Mesenchymal stem cell (in vitro differentiated cells and primary cell): ENCODE measurements at regions not wholly inside any gene's neighbourhood (a gene's known extent, or its start where the extent isn't known, plus 50 kb on each side); places are given as distances from the start of the nearest gene placed in this dataset.
"Not testable (repeated sequence)": the region's sequence is repeated elsewhere in the genome, so short reads cannot be mapped to it uniquely, and the experiment has no call there.

Experiments used
- DNase-seq: peaks from one replicate; pipeline ENCODE4 v3.0.0-alpha.2; 2013
- H2AFZ ChIP-seq: one replicate; pipeline ENCODE4 v1.6.1; 2013; ENCODE audit warnings: low read depth, mild to moderate bottlenecking, control low read depth, inconsistent platforms, low read length, moderate library complexity
- H2AK5ac ChIP-seq: 2 replicates; pipeline ENCODE4 v1.6.1; 2013; ENCODE audit warnings: low read length, moderate library complexity, mild to moderate bottlenecking, inconsistent platforms; ENCODE audit not compliant: severe bottlenecking
- H2BK120ac ChIP-seq: one replicate; pipeline ENCODE4 v1.6.1; 2013; ENCODE audit warnings: low read depth, mild to moderate bottlenecking, inconsistent platforms, low read length, moderate library complexity
- H2BK12ac ChIP-seq, 2 experiments: one replicate each; pipeline ENCODE4 v1.6.1; 2013; ENCODE audit warnings: inconsistent platforms in 2 of 2, low read length in 2 of 2, mild to moderate bottlenecking in 2 of 2, moderate library complexity in 2 of 2, control low read depth in 1 of 2
- H2BK15ac ChIP-seq: one replicate; pipeline ENCODE4 v1.6.1; 2013; ENCODE audit warnings: mild to moderate bottlenecking, low read depth, inconsistent platforms; ENCODE audit not compliant: poor library complexity, severe bottlenecking
- H2BK5ac ChIP-seq: 2 replicates; pipeline ENCODE4 v1.6.1; 2013; ENCODE audit warnings: low read depth, mild to moderate bottlenecking, low read length, control low read depth, inconsistent platforms; ENCODE audit not compliant: poor library complexity, severe bottlenecking
- H3K14ac ChIP-seq, 2 experiments: one replicate each; pipeline ENCODE4 v1.6.1; 2013; ENCODE audit warnings: inconsistent platforms in 2 of 2, low read length in 2 of 2, control low read depth in 1 of 2, mild to moderate bottlenecking in 1 of 2, moderate library complexity in 1 of 2
- H3K18ac ChIP-seq, 2 experiments: one replicate each; pipeline ENCODE4 v1.6.1; 2013; ENCODE audit warnings: inconsistent platforms in 2 of 2, low read length in 2 of 2, control low read depth in 1 of 2, low read depth in 1 of 2, mild to moderate bottlenecking in 1 of 2
- H3K23ac ChIP-seq, 2 experiments: one replicate each; pipeline ENCODE4 v1.6.1; 2013; ENCODE audit warnings: inconsistent platforms in 2 of 2, low read length in 2 of 2, mild to moderate bottlenecking in 2 of 2, moderate library complexity in 2 of 2, control low read depth in 1 of 2
- H3K27ac ChIP-seq: 2 replicates; pipeline ENCODE4 v1.5.1; 2013; ENCODE audit warnings: mild to moderate bottlenecking, moderate library complexity, low read length, control low read depth, inconsistent platforms; ENCODE audit not compliant: poor library complexity, severe bottlenecking
- H3K27me3 ChIP-seq, 2 experiments: 2 replicates each; pipeline versions ENCODE4 v1.6.1 to v1.7.0; 2013; ENCODE audit warnings: low read length in 2 of 2, mild to moderate bottlenecking in 2 of 2, moderate library complexity in 2 of 2, control low read depth in 1 of 2, inconsistent platforms in 1 of 2; ENCODE audit not compliant: control insufficient read depth in 1 of 2, insufficient read depth in 1 of 2
- H3K36me3 ChIP-seq, 2 experiments: 2 replicates each; pipeline versions ENCODE4 v1.6.1 to v1.7.0; 2013; ENCODE audit warnings: low read length in 2 of 2, control low read depth in 1 of 2, inconsistent platforms in 1 of 2, low read depth in 1 of 2, mild to moderate bottlenecking in 1 of 2; ENCODE audit not compliant: insufficient read depth in 2 of 2, control insufficient read depth in 1 of 2
- H3K4ac ChIP-seq, 2 experiments: one replicate each; pipeline ENCODE4 v1.6.1; 2013; ENCODE audit warnings: inconsistent platforms in 2 of 2, low read length in 2 of 2, mild to moderate bottlenecking in 2 of 2, moderate library complexity in 2 of 2, control low read depth in 1 of 2, low read depth in 1 of 2
- H3K4me1 ChIP-seq: 2 replicates; pipeline ENCODE4 v1.6.1; 2013; ENCODE audit warnings: low read depth, low read length, control low read depth; ENCODE audit not compliant: control insufficient read depth, insufficient read depth
- H3K4me2 ChIP-seq: 2 replicates; pipeline ENCODE4 v1.6.1; 2013; ENCODE audit warnings: low read length, mild to moderate bottlenecking, inconsistent platforms; ENCODE audit not compliant: poor library complexity, severe bottlenecking
- H3K4me3 ChIP-seq, 2 experiments: 2 replicates each; pipeline versions ENCODE4 v1.5.1 to v1.7.0; 2013; ENCODE audit warnings: low read length in 2 of 2, mild to moderate bottlenecking in 2 of 2, control low read depth in 1 of 2, low read depth in 1 of 2; ENCODE audit not compliant: insufficient read depth in 1 of 2
- H3K79me1 ChIP-seq: replicated peaks from 2 replicates; pipeline ENCODE4 v1.6.1; 2013; ENCODE audit warnings: mild to moderate bottlenecking, control low read depth, low read length, inconsistent platforms; ENCODE audit not compliant: poor library complexity, severe bottlenecking
- H3K9ac ChIP-seq: 2 replicates; pipeline ENCODE4 v1.7.0; 2013; ENCODE audit warnings: mild to moderate bottlenecking, low read length, moderate library complexity
- H3K9me3 ChIP-seq: 2 replicates; pipeline ENCODE4 v1.7.0; 2013; ENCODE audit warnings: mild to moderate bottlenecking, low read length; ENCODE audit not compliant: control insufficient read depth
- H4K8ac ChIP-seq: one replicate; pipeline ENCODE4 v1.6.1; 2013; ENCODE audit warnings: inconsistent platforms, mild to moderate bottlenecking, low read length, moderate library complexity
- H4K91ac ChIP-seq: one replicate; pipeline ENCODE4 v1.6.1; 2013; ENCODE audit warnings: mild to moderate bottlenecking, low read length, inconsistent platforms
- WGBS: methylation state at CpG from one replicate; pipeline ENCODE4 v1.1.7; 2013; ENCODE audit warnings: mixed read lengths; 5-methylcytosine and 5-hydroxymethylcytosine counted together

DNA sequence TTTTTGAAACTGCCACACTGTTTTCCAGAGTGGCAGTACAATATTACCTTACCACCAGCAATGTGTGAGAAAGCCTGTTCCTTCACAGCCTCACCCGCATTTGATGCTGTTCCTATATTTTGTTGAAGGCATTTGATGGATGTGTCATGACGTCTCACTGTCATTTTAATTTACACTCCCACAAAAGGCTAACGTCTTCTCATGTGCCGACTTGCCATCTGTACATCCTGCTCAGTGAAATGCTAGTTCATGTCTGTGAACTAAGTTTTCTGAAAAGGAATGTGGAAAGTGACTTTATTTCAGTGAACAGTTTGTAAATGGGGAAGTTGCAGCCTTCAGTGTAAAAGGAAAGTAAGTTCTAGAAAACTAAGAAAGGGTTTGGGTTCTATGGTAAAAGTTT, 131.6 kb downstream of the KCNJ12 start:
- not testable (repeated sequence) for H3K18ac ChIP-seq, H3K4me1 ChIP-seq, H3K79me1 ChIP-seq, H3K36me3 ChIP-seq, H4K91ac ChIP-seq, H2BK12ac ChIP-seq, H2BK5ac ChIP-seq, H4K8ac ChIP-seq, H3K4me3 ChIP-seq, DNase-seq, H3K4ac ChIP-seq, H2AK5ac ChIP-seq, H2AFZ ChIP-seq, H2BK15ac ChIP-seq, H3K27ac ChIP-seq, H3K9me3 ChIP-seq, H3K4me2 ChIP-seq, H3K23ac ChIP-seq, H3K14ac ChIP-seq, H2BK120ac ChIP-seq, H3K9ac ChIP-seq
- 77% methylated on average over 2 of the region's 4 CpGs for WGBS
- peaks cover 38 to 48% of the 10 kb centered on the region in 2 experiments for H3K27me3 ChIP-seq

- no peak overlapping the region for H2BK15ac ChIP-seq
- no peak overlapping the region for H3K9ac ChIP-seq
- peaks cover 38 to 48% of the 10 kb centered on the region in 2 experiments for H3K27me3 ChIP-seq
- no peak overlapping the region for H2BK120ac ChIP-seq
- H3K36me3 ChIP-seq = no peaks in the 10 kb centered on the region
- H2AK5ac ChIP-seq = no peak overlapping the region
- H3K23ac ChIP-seq = no peak overlapping the region
- no peak overlapping the region for H4K91ac ChIP-seq
- no peak overlapping the region for H2BK5ac ChIP-seq
- no peak overlapping the region for H3K14ac ChIP-seq
- no peaks in the 10 kb centered on the region for H3K79me1 ChIP-seq
- H3K4me3 ChIP-seq = no peak overlapping the region
- 97% methylated on average over 2 of the region's 2 CpGs for WGBS
- H3K4me1 ChIP-seq = peaks cover 11% of the 10 kb centered on the region
- H2AFZ ChIP-seq = no peak overlapping the region
- no peak overlapping the region for H2BK12ac ChIP-seq
- H3K4ac ChIP-seq = no peak overlapping the region
- H3K27ac ChIP-seq = no peak overlapping the region
- no peak overlapping the region for H4K8ac ChIP-seq
- H3K18ac ChIP-seq = no peak overlapping the region
- no peak for DNase-seq
- no peaks in the 10 kb centered on the region for H3K9me3 ChIP-seq
- H3K4me2 ChIP-seq = no peak overlapping the region
Measured at GRCh38 chr17:21508211-21508610, 132.1 kb downstream of the KCNJ12 start.

- WGBS = 78% methylated on average over 1 of the region's 1 CpG
- H4K91ac ChIP-seq, H2BK15ac ChIP-seq, H3K9me3 ChIP-seq, H4K8ac ChIP-seq, H3K4ac ChIP-seq, H3K4me3 ChIP-seq, H2BK120ac ChIP-seq, H3K18ac ChIP-seq, DNase-seq, H3K27ac ChIP-seq, H3K4me2 ChIP-seq, H2AFZ ChIP-seq, H3K9ac ChIP-seq, H2BK12ac ChIP-seq, H3K14ac ChIP-seq, H2BK5ac ChIP-seq, H3K36me3 ChIP-seq, H2AK5ac ChIP-seq, H3K79me1 ChIP-seq, H3K23ac ChIP-seq: not testable (repeated sequence)
- peaks cover 11% of the 10 kb centered on the region for H3K4me1 ChIP-seq
- peaks cover 32 to 43% of the 10 kb centered on the region in 2 experiments for H3K27me3 ChIP-seq
Measured at GRCh38 chr17:21509356-21509755, 133.2 kb downstream of the KCNJ12 start.

DNA sequence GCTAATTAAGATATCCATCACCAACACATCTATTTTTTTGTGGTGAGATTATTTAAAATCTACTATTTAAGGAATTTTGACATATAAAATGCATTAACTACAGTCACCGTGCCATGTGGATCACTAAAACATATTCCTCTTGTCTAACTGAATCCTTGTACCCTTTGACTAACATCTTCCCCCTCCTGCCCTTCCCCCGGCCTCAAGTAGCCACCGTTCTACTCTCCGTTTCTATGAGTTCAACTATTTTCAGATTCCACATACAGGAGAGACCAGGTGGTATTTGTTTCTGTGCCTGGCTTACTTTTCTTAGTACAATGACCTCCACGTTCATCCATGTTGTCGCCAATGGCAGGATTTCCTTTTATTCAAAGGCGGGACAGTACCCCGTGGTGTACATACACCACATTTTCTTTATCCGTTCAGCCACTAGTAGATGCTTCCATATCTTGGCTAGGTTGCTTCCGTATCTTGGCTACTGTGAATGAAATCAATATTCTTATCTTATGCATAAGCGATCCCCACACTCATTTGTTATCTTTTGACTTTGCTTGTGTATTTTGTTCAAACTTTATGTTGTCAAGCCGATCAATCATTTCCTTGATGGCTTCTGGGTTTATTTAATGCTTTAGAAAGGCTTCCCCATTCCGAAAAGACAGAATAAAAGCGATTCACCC, 134.7 kb downstream of the KCNJ12 start:
- Histone ChIP-seq H3K4ac (no peak overlapping the region), H2AFZ (peak overlapping the region; percentile 77), H3K27me3 (peaks cover 25 to 39% of the 10 kb centered on the region in 2 experiments), H3K23ac (no peak overlapping the region), H3K27ac (no peak overlapping the region), H2BK15ac (no peak overlapping the region), H2BK120ac (no peak overlapping the region), H3K36me3 (no peaks in the 10 kb centered on the region), H3K9me3 (no peaks in the 10 kb centered on the region), H2BK5ac (no peak overlapping the region), H3K14ac (no peak overlapping the region), H3K4me3 (peak overlapping the region in 1 of 2 experiments; percentile 80), H3K9ac (peak overlapping the region; percentile 87), H2BK12ac (no peak overlapping the region), H4K91ac (no peak overlapping the region), H2AK5ac (no peak overlapping the region), H3K18ac (no peak overlapping the region), H3K4me1 (peaks cover 11% of the 10 kb centered on the region), H3K79me1 (no peaks in the 10 kb centered on the region), H3K4me2 (peak overlapping the region; percentile 98), H4K8ac (no peak overlapping the region)
- DNase-seq = peak; percentile 2
- WGBS = 61% methylated on average over 14 of the region's 14 CpGs
